ENCODE measurements at regions not wholly inside any gene's neighbourhood (a gene's known extent, or its start where the extent isn't known, plus 50 kb on each side); places are given as distances from the start of the nearest gene placed in this dataset.

DNA sequence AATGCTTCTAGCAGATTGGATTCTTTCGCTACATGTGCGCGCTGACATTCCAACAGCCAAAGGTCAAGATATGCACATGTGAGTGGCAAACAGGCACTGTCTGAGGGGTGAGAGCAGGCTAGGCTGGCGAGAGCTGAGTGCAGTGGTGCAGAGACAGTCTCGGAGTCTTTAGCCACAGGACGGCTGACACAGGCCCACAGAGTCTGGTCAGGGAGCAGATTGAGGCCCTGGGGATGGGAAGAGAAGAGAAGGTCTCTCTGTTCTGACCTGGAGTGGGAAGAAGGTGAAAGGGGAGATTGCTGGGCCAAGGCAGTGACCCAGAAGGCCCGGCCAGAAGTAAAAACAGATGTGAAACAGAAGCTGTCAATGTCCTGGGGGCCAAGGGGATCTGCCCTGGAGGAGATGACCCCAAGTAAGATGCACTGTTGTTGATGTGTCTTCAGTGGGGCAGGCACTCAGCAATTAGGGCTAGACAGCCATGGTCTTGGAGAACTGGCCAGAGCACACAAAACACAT is 197.8 kb downstream of the ETS1 start:
- no peak overlapping the region for H2AK5ac ChIP-seq (ENCODE audit: low read depth, low read length)
- 91% methylated on average over 6 of the region's 7 CpGs; no CpG with 5 or more reads in 1 of the 2 experiments for WGBS, 2 experiments (ENCODE audit: extremely low coverage in 2 of 2, insufficient read length in 1 of 2)
- no peak overlapping the region for H2AFZ ChIP-seq (replicated peaks; ENCODE audit: low read length, poor library complexity)
- no peak overlapping the region for H3K4me3 ChIP-seq (ENCODE audit: insufficient read depth, low read depth, low read length)
- H3K4ac ChIP-seq (ENCODE audit: low read depth, low read length) = no peak overlapping the region
- no peak overlapping the region for H3K27ac ChIP-seq (ENCODE audit: insufficient read depth, low read length)
- in situ Hi-C loops (cut with MboI; ENCODE audit: low sequenced_read_pairs) = no loop called here
- TF ChIP-seq RCOR1 (IDR thresholded peaks at IDR 0.05; ENCODE audit: insufficient replicate concordance, low read length) (no peak), RAD21 (IDR thresholded peaks at IDR 0.05; ENCODE audit: low read length) (no peak)
- H3K9ac ChIP-seq (ENCODE audit: low read depth, low read length) = no peak overlapping the region
- dilution Hi-C loops (cut with HindIII; ENCODE audit: low sequenced_read_pairs, unreplicated experiment) = no loop called here
- no peak overlapping the region for H3K56ac ChIP-seq (ENCODE audit: extremely low read depth, insufficient read depth, low read length)
- H3K9me1 ChIP-seq (ENCODE audit: insufficient read depth, low read length) = no peaks in the 10 kb centered on the region; the same call in 1 of the 2 replicates
- no peak overlapping the region for H4K8ac ChIP-seq (ENCODE audit: low read depth in 2 of 2, low read length in 2 of 2)
- H3K9me3 ChIP-seq (ENCODE audit: control insufficient read depth, insufficient read depth, low read length) = no peaks in the 10 kb centered on the region
- no peak overlapping the region for H4K5ac ChIP-seq (ENCODE audit: low read depth, low read length)
- no peak overlapping the region for H2AK9ac ChIP-seq (replicated peaks; ENCODE audit: low read depth, low read length, poor library complexity)
- no TSS peak for BruUV-seq (replicated peaks)
- no peaks in the 10 kb centered on the region for H3K79me1 ChIP-seq (ENCODE audit: low read depth in 1 of 2, low read length in 2 of 2)
- H2BK5ac ChIP-seq (ENCODE audit: low read depth, low read length, poor library complexity, severe bottlenecking) = no peak overlapping the region
- H3K27me3 ChIP-seq (ENCODE audit: control insufficient read depth, insufficient read depth, low read length) = no peaks in the 10 kb centered on the region
- intact Hi-C loops (cut with micrococcal nuclease) = no loop called here
- no peak overlapping the region for H3K18ac ChIP-seq (ENCODE audit: low read depth, low read length)
- H3K14ac ChIP-seq (replicated peaks; ENCODE audit: low read depth, low read length) = no peak overlapping the region
- POLR2A ChIA-PET (ENCODE audit: unreplicated experiment) = no interaction called here
- no peak overlapping the region for H2BK120ac ChIP-seq (ENCODE audit: low read depth, low read length)
- no peak overlapping the region for H2BK15ac ChIP-seq (ENCODE audit: low read depth, low read length)
- no peak overlapping the region for H3K23ac ChIP-seq (ENCODE audit: low read depth, low read length)
- peaks cover 2% of the 10 kb centered on the region; the same call in 1 of the 2 replicates for H3K4me1 ChIP-seq (ENCODE audit: control insufficient read depth, insufficient read depth, low read length)
- no peaks in the 10 kb centered on the region for H4K20me1 ChIP-seq (ENCODE audit: insufficient read depth, low read length)
- H3K36me3 ChIP-seq (ENCODE audit: control insufficient read depth, insufficient read depth, low read length) = no peaks in the 10 kb centered on the region
- no peak overlapping the region for H2BK20ac ChIP-seq (ENCODE audit: low read depth, low read length)
- CTCF ChIA-PET = no interaction called here
- ATAC-seq (ENCODE audit: low read depth) (no peak), DNase-seq (no peak)
- H3K4me2 ChIP-seq (ENCODE audit: low read depth, low read length) = no peak overlapping the region
- no peak overlapping the region for H4K91ac ChIP-seq (ENCODE audit: insufficient read depth, low read depth, low read length)
